HPDE6-E6E7 (cell line): ENCODE measurements at regions not wholly inside any gene's neighbourhood (a gene's known extent, or its start where the extent isn't known, plus 50 kb on each side); places are given as distances from the start of the nearest gene placed in this dataset.

ENCODE experiments used
- DNase-seq: peaks from one replicate; pipeline ENCODE4 v3.0.0; 2011; ENCODE audit warnings: missing footprints; ENCODE audit errors: extremely low spot score

GRCh38 chrX:44042751-44043150 lies 69.6 kb upstream of the NDP start:
- no peak for DNase-seq

GRCh38 chrX:44042116-44042515 lies 68.9 kb upstream of the NDP start:
- DNase-seq, result no peak

- no peak for DNase-seq
These were observed 67.2 kb upstream of the NDP start for GRCh38 chrX:44040406-44040805.

- no peak for DNase-seq
These were observed 66.4 kb upstream of the NDP start for GRCh38 chrX:44039556-44039955.

GRCh38 chrX:44036336-44036735 lies 63.1 kb upstream of the NDP start:
- no peak for DNase-seq

GRCh38 chrX:44035571-44035970 lies 62.4 kb upstream of the NDP start:
- DNase-seq, result no peak

- no peak for DNase-seq
These were observed 59.3 kb upstream of the NDP start for GRCh38 chrX:44032479-44032878.

GRCh38 chrX:44025555-44025954 lies 52.4 kb upstream of the NDP start:
- DNase-seq, result no peak
